Activated CD4-positive, alpha-beta T cell treated with anti-CD3 and anti-CD28 coated beads for 36 hours (primary cell): ENCODE measurements at regions not wholly inside any gene's neighbourhood (a gene's known extent, or its start where the extent isn't known, plus 50 kb on each side); places are given as distances from the start of the nearest gene placed in this dataset.

Source experiments
- ATAC-seq: fragments of 200-7000 bp; cut with Tn5 transposase; one replicate; pipeline ENCODE4 v1.10.0; 2021; ENCODE audit warnings: mild to moderate bottlenecking, moderate library complexity
- CTCF ChIA-PET: fragments of 350-600 bp; sonication (Branson Sonifier 250); formaldehyde crosslinking; loops from one replicate; lab custom pipeline; 2021; ENCODE audit warnings: antibody characterized with exemption; lab: Charles Lee
- POLR2A ChIA-PET: fragments of 350-600 bp; sonication (Branson Sonifier 250); formaldehyde crosslinking; loops from one replicate; lab custom pipeline; 2021; ENCODE audit warnings: antibody characterized with exemption, inconsistent platforms; lab: Charles Lee
- DNase-seq: peaks from one replicate; pipeline ENCODE4 v3.0.0-alpha.2; 2020
- H3K27ac Mint-ChIP-seq: one replicate; pipeline ENCODE4 v1.8.0; 2021; ENCODE audit warnings: mixed read lengths
- H3K27me3 Mint-ChIP-seq: one replicate; pipeline ENCODE4 v1.8.0; 2021; ENCODE audit warnings: mixed read lengths
- H3K36me3 Mint-ChIP-seq: one replicate; pipeline ENCODE4 v1.8.0; 2021; ENCODE audit warnings: low read depth, mixed read lengths
- H3K4me1 Mint-ChIP-seq: one replicate; pipeline ENCODE4 v1.8.0; 2021; ENCODE audit warnings: mixed read lengths
- H3K4me3 Mint-ChIP-seq: one replicate; pipeline ENCODE4 v1.8.0; 2021; ENCODE audit warnings: mild to moderate bottlenecking, moderate library complexity, mixed read lengths
- H3K9me3 Mint-ChIP-seq: one replicate; pipeline ENCODE4 v1.8.0; 2021; ENCODE audit warnings: low read depth, mixed read lengths
- intact Hi-C, 2 experiments: fragments of 100-400 bp; cut with DNase I in 1 of 2; cut with micrococcal nuclease in 1 of 2; formaldehyde crosslinking; loops; one replicate each; pipeline versions ENCODE4 v1.14.2 to v1.15.1; 2022 to 2024; cut with DNase I, micrococcal nuclease

GRCh38 chr9:116000748-116001329 lies 152.8 kb upstream of the PAPPA start:
- Mint-ChIP-seq H3K27ac (no peak overlapping the region), H3K27me3 (peaks cover 4% of the 10 kb centered on the region), H3K9me3 (peaks cover 2% of the 10 kb centered on the region), H3K36me3 (no peaks in the 10 kb centered on the region), H3K4me3 (no peak overlapping the region), H3K4me1 (no peaks in the 10 kb centered on the region)
- intact Hi-C loops = no loop called here
- ChIA-PET CTCF (no interaction called here), POLR2A (no interaction called here)
- DNase-seq (peak; percentile 19), ATAC-seq (no peak)

- Mint-ChIP-seq H3K36me3 (no peaks in the 10 kb centered on the region), H3K4me3 (no peak overlapping the region), H3K27me3 (no peaks in the 10 kb centered on the region), H3K27ac (no peak overlapping the region), H3K9me3 (no peaks in the 10 kb centered on the region), H3K4me1 (no peaks in the 10 kb centered on the region)
- ChIA-PET CTCF (no interaction called here), POLR2A (no interaction called here)
- intact Hi-C loops = no loop called here
- ATAC-seq (no peak), DNase-seq (no peak)
These were observed 151.4 kb upstream of the PAPPA start for GRCh38 chr9:116002181-116002580.

- Mint-ChIP-seq H3K27me3 (no peaks in the 10 kb centered on the region), H3K9me3 (no peaks in the 10 kb centered on the region), H3K27ac (no peak overlapping the region), H3K36me3 (no peaks in the 10 kb centered on the region), H3K4me3 (no peak overlapping the region), H3K4me1 (no peaks in the 10 kb centered on the region)
- intact Hi-C loops = no loop called here
- ATAC-seq = no peak
- no peak for DNase-seq
- POLR2A ChIA-PET = no interaction called here
- CTCF ChIA-PET = no interaction called here
These were observed 151.0 kb upstream of the PAPPA start for GRCh38 chr9:116002624-116003023.

- intact Hi-C loops = no loop called here
- POLR2A ChIA-PET = no interaction called here
- Mint-ChIP-seq H3K36me3 (no peaks in the 10 kb centered on the region), H3K4me3 (no peak overlapping the region), H3K27ac (no peak overlapping the region), H3K9me3 (no peaks in the 10 kb centered on the region), H3K27me3 (no peaks in the 10 kb centered on the region), H3K4me1 (no peaks in the 10 kb centered on the region)
- CTCF ChIA-PET = no interaction called here
- ATAC-seq = no peak
- DNase-seq = no peak
These were observed 150.2 kb upstream of the PAPPA start for GRCh38 chr9:116003397-116003796.

- DNase-seq = no peak
- H3K4me3 Mint-ChIP-seq = no peak overlapping the region
These were observed 148.4 kb upstream of the PAPPA start for GRCh38 chr9:116005205-116005604.

GRCh38 chr9:116007824-116008223 lies 145.8 kb upstream of the PAPPA start:
- H3K4me1 Mint-ChIP-seq = no peaks in the 10 kb centered on the region
- intact Hi-C loops = no loop called here
- H3K27me3 Mint-ChIP-seq = no peaks in the 10 kb centered on the region
- no peak overlapping the region for H3K4me3 Mint-ChIP-seq
- CTCF ChIA-PET = no interaction called here
- DNase-seq (no peak), ATAC-seq (no peak)
- no peaks in the 10 kb centered on the region for H3K36me3 Mint-ChIP-seq
- no peaks in the 10 kb centered on the region for H3K9me3 Mint-ChIP-seq
- POLR2A ChIA-PET = no interaction called here
- no peak overlapping the region for H3K27ac Mint-ChIP-seq

More at GRCh38 chr9:116005205-116005604, 148.4 kb upstream of the PAPPA start:
- intact Hi-C loops = no loop called here
- Mint-ChIP-seq H3K36me3 (no peaks in the 10 kb centered on the region), H3K9me3 (no peaks in the 10 kb centered on the region), H3K27me3 (no peaks in the 10 kb centered on the region), H3K27ac (no peak overlapping the region), H3K4me1 (no peaks in the 10 kb centered on the region)
- ATAC-seq = no peak
- ChIA-PET POLR2A (no interaction called here), CTCF (no interaction called here)

- no peak for DNase-seq
- Mint-ChIP-seq H3K4me3 (no peak overlapping the region), H3K4me1 (no peaks in the 10 kb centered on the region), H3K36me3 (no peaks in the 10 kb centered on the region), H3K27ac (no peak overlapping the region), H3K9me3 (no peaks in the 10 kb centered on the region), H3K27me3 (no peaks in the 10 kb centered on the region)
- no peak for ATAC-seq
- intact Hi-C loops = no loop called here
- ChIA-PET POLR2A (no interaction called here), CTCF (no interaction called here)
These were observed 145.3 kb upstream of the PAPPA start for GRCh38 chr9:116008278-116008677.

GRCh38 chr9:116009420-116009819 lies 144.2 kb upstream of the PAPPA start:
- Mint-ChIP-seq H3K27ac (no peak overlapping the region), H3K4me1 (no peaks in the 10 kb centered on the region), H3K4me3 (no peak overlapping the region), H3K36me3 (no peaks in the 10 kb centered on the region), H3K9me3 (no peaks in the 10 kb centered on the region), H3K27me3 (no peaks in the 10 kb centered on the region)
- no peak for DNase-seq
- ChIA-PET CTCF (no interaction called here), POLR2A (no interaction called here)
- intact Hi-C loops = no loop called here
- no peak for ATAC-seq

- Mint-ChIP-seq H3K36me3 (no peaks in the 10 kb centered on the region), H3K27ac (no peak overlapping the region), H3K4me1 (no peaks in the 10 kb centered on the region), H3K9me3 (no peaks in the 10 kb centered on the region), H3K27me3 (no peaks in the 10 kb centered on the region), H3K4me3 (no peak overlapping the region)
- POLR2A ChIA-PET = no interaction called here
- ATAC-seq (no peak), DNase-seq (no peak)
- CTCF ChIA-PET = interaction anchor here (0.6 kb wide), 1 partner anchor 1786 kb away, joined by 3 read pairs; no protein-coding TSS in a partner anchor
- intact Hi-C loops = no loop called here
These were observed 137.7 kb upstream of the PAPPA start for GRCh38 chr9:116015855-116016254.

GRCh38 chr9:116020146-116020545 lies 133.4 kb upstream of the PAPPA start:
- DNase-seq = no peak
- no peak overlapping the region for H3K27ac Mint-ChIP-seq
- POLR2A ChIA-PET = no interaction called here
- peaks cover 3% of the 10 kb centered on the region for H3K9me3 Mint-ChIP-seq
- CTCF ChIA-PET = no interaction called here
- H3K36me3 Mint-ChIP-seq = no peaks in the 10 kb centered on the region
- intact Hi-C loops = no loop called here
- H3K4me3 Mint-ChIP-seq = no peak overlapping the region
- H3K4me1 Mint-ChIP-seq = no peaks in the 10 kb centered on the region
- H3K27me3 Mint-ChIP-seq = no peaks in the 10 kb centered on the region
- no peak for ATAC-seq

GRCh38 chr9:116020801-116021200 lies 132.8 kb upstream of the PAPPA start:
- POLR2A ChIA-PET = no interaction called here
- Mint-ChIP-seq H3K9me3 (peaks cover 3% of the 10 kb centered on the region), H3K4me3 (no peak overlapping the region), H3K27ac (no peak overlapping the region), H3K4me1 (no peaks in the 10 kb centered on the region), H3K27me3 (no peaks in the 10 kb centered on the region), H3K36me3 (no peaks in the 10 kb centered on the region)
- no peak for DNase-seq
- intact Hi-C loops = no loop called here
- CTCF ChIA-PET = no interaction called here
- ATAC-seq = no peak

GRCh38 chr9:116027096-116027495 lies 126.5 kb upstream of the PAPPA start:
- ATAC-seq (no peak), DNase-seq (no peak)
- H3K9me3 Mint-ChIP-seq = peaks cover 12% of the 10 kb centered on the region
- ChIA-PET CTCF (no interaction called here), POLR2A (no interaction called here)
- intact Hi-C loops = no loop called here
- no peak overlapping the region for H3K27ac Mint-ChIP-seq
- H3K4me1 Mint-ChIP-seq = no peaks in the 10 kb centered on the region
- no peak overlapping the region for H3K4me3 Mint-ChIP-seq
- no peaks in the 10 kb centered on the region for H3K27me3 Mint-ChIP-seq
- no peaks in the 10 kb centered on the region for H3K36me3 Mint-ChIP-seq

- Mint-ChIP-seq H3K36me3 (no peaks in the 10 kb centered on the region), H3K4me1 (no peaks in the 10 kb centered on the region), H3K9me3 (peaks cover 12% of the 10 kb centered on the region), H3K27ac (no peak overlapping the region), H3K4me3 (no peak overlapping the region), H3K27me3 (no peaks in the 10 kb centered on the region)
- CTCF ChIA-PET = no interaction called here
- no peak for DNase-seq
- intact Hi-C loops = no loop called here
- POLR2A ChIA-PET = no interaction called here
- ATAC-seq = no peak
These were observed 126.1 kb upstream of the PAPPA start for GRCh38 chr9:116027511-116027910.
